ENCODE measurements at regions not wholly inside any gene's neighbourhood (a gene's known extent, or its start where the extent isn't known, plus 50 kb on each side); places are given as distances from the start of the nearest gene placed in this dataset.
A peak's percentile ranks its signal among the peaks of the same experiment; 100 is the strongest.

- TF ChIP-seq, protein P1, sequence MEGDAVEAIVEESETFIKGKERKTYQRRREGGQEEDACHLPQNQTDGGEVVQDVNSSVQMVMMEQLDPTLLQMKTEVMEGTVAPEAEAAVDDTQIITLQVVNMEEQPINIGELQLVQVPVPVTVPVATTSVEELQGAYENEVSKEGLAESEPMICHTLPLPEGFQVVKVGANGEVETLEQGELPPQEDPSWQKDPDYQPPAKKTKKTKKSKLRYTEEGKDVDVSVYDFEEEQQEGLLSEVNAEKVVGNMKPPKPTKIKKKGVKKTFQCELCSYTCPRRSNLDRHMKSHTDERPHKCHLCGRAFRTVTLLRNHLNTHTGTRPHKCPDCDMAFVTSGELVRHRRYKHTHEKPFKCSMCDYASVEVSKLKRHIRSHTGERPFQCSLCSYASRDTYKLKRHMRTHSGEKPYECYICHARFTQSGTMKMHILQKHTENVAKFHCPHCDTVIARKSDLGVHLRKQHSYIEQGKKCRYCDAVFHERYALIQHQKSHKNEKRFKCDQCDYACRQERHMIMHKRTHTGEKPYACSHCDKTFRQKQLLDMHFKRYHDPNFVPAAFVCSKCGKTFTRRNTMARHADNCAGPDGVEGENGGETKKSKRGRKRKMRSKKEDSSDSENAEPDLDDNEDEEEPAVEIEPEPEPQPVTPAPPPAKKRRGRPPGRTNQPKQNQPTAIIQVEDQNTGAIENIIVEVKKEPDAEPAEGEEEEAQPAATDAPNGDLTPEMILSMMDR (IDR thresholded peaks at IDR 0.05): no peak
- no peak overlapping the region for H3K4me3 ChIP-seq
- no peak for DNase-seq (ENCODE audit: low spot score)
- H3K27ac ChIP-seq: no peak overlapping the region
These were observed 98.0 kb downstream of the ADAMTS1 start for GRCh38 chr21:26747216-26747615.

- no peak for DNase-seq (ENCODE audit: low spot score)
- Histone ChIP-seq H3K27ac (no peak overlapping the region), H3K4me3 (no peak overlapping the region)
- TF ChIP-seq, protein P1 (IDR thresholded peaks at IDR 0.05): no peak
These were observed 101.7 kb downstream of the ADAMTS1 start for GRCh38 chr21:26743524-26743923.

DNA sequence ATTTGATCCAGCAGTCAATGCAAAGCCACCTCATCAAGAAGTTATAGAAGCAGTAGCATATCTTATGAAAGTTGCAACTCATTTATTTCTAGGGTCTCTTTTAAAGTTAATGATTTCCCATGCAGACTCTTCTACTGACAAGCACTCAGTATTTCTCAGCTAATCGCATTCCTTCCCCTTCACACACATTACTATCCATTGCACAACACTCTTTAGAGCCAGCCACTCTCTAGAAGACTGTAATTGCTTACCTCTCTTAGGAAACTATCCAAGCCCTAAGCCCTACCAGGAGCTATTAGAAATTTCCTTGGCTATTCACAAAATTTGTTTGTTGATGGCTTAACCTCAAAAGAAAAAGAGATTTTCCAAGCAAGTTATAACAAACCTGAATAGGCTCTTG is 106.0 kb downstream of the ADAMTS1 start:
- no peak overlapping the region for H3K4me3 ChIP-seq
- TF ChIP-seq, protein P1 (IDR thresholded peaks at IDR 0.05): no peak
- no peak for DNase-seq (ENCODE audit: low spot score)
- H3K27ac ChIP-seq: no peak overlapping the region

DNA sequence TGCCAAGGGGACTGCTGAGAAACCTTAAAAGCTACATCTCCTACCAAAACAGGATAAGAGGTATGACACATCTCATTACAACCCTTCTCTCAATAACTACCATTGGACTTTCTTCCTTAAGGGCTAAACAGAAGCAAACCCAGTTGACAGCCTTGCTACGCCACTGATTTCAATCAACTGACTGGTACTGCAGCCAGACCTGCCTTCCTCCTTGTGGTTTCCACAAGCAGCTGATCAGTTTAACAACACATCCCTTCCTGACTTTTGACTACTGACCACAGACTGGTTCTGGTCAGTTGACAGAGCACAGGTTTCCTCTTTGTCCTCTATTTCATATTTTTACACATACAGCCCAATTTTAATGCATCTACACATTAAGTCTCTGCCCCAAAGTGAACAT is 108.8 kb downstream of the ADAMTS1 start:
- no peak for DNase-seq (ENCODE audit: low spot score)
- H3K27ac ChIP-seq: no peak overlapping the region
- no peak overlapping the region for H3K4me3 ChIP-seq
- TF ChIP-seq, protein P1 (IDR thresholded peaks at IDR 0.05): no peak

DNA sequence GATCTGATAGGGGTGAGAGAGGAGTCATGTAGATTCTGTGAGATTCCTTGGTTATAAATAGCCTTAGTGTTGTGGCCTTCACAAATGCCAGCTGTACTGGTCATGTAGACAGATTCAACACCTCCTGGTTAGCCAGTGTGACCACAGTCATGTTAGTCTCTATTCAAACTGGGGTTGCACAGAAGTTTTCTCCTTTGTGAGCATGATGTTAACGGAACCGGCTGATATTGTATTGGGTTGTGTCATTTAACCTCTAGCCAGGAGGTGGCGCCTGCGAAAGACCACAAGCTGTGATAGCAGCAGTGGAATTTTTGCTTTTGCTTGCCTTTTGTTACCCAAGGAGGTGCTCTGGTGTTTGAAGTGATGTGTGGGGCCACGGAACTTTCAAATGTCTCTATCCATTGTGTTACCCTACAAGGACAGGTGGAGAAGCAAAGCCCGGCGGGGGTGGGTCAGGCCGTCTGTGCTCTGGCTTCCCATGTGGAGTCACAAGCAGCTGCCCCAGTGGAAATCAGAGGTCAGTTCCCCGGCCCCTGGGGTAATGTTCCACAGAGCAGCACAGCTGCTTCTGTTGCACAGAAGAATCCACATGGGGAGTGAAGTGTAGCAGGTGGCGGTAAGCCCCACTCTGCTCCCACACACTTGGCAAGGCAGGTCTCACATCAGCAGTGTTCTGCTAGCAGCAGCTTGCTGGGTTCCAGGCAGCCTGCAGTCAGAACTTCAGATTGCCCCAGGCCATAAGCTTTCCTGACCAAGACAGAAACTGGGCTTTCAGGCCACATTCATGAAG is 112.6 kb downstream of the ADAMTS1 start:
- Histone ChIP-seq H3K27ac (no peak overlapping the region), H3K4me3 (no peak overlapping the region)
- no peak for DNase-seq (ENCODE audit: low spot score)
- TF ChIP-seq, protein P1 (IDR thresholded peaks at IDR 0.05): no peak

DNA sequence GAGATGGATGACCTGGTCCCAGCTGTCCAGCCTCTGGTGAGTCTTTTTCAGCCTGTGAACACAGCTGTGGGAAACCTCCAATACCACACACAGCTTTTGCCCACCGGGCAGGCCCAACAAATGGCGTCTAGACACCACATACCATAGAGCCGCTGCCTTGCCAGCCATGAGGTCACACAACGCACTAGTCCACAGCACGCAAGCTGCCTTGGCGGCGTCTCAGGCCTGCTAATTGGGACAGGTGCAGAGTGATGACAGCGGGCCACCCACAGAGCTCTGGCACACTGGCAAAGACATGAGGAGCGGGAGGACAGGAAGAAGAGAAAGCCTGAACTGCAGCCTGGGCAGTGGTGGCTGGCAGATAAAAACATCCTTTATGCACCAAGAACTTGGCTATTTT is 125.5 kb downstream of the ADAMTS1 start:
- TF ChIP-seq, protein P1 (IDR thresholded peaks at IDR 0.05): no peak
- no peak overlapping the region for H3K4me3 ChIP-seq
- H3K27ac ChIP-seq: no peak overlapping the region
- DNase-seq (ENCODE audit: low spot score): no peak

DNA sequence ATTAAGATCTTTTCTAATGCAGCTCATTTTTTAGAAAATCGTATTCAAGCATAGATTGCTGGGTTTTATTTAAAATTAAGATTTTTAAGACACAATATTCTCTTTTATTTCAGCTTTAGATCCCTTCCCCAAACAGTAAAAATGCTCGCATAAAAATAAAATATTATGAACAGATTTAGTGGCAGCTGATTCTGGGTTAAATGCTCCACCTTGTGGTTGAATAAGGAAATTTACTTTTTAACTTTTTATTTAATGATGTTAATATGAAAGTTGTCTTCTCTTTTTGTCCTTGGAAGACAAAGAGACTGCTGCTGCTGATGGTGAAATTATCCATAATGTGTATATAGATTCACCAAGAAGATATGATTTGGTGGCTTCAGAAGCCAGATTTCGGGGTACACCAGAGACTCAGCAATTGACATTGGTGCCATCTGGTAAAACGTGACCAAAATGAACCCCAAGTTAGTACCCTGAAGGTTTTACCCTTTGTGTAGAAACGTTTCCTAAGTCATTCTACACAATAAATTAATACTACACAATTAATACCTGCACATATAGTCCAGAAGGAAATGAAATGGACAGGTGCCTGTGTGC is 128.0 kb downstream of the ADAMTS1 start:
- TF ChIP-seq, protein P1 (IDR thresholded peaks at IDR 0.05): peak; percentile 47
- Histone ChIP-seq H3K27ac (no peak overlapping the region), H3K4me3 (no peak overlapping the region)
- no peak for DNase-seq (ENCODE audit: low spot score)
